SK-N-SH treated with all-trans-retinoic acid at 6 μM for 48 hours (cell line): ENCODE measurements at regions not wholly inside any gene's neighbourhood (a gene's known extent, or its start where the extent isn't known, plus 50 kb on each side); places are given as distances from the start of the nearest gene placed in this dataset.
"Not testable (repeated sequence)": the region's sequence is repeated elsewhere in the genome, so short reads cannot be mapped to it uniquely, and the experiment has no call there.

Source experiments
- ATAC-seq: fragments of 200-7000 bp; cut with Tn5 transposase; 3 replicates; pipeline ENCODE4 v1.9.1; 2020; ENCODE audit warnings: mild to moderate bottlenecking, moderate library complexity
- ARNTL ChIP-seq: fragments of 450-650 bp; formaldehyde crosslinking; IDR thresholded peaks from 2 replicates; pipeline ENCODE4 v1.5.0; 2020; ENCODE audit warnings: low read depth, mild to moderate bottlenecking, moderate library complexity, borderline replicate concordance
- BACH2 ChIP-seq: fragments of 250-450 bp; sonication (Bioruptor Pico); IDR thresholded peaks from 2 replicates; pipeline ENCODE4 v1.9.0; 2021; ENCODE audit warnings: mild to moderate bottlenecking, borderline replicate concordance
- CSRNP3 ChIP-seq: fragments of 250-450 bp; sonication (Bioruptor Pico); IDR thresholded peaks from 2 replicates; pipeline ENCODE4 v1.5.1; 2021; ENCODE audit warnings: mild to moderate bottlenecking, moderate library complexity
- ESRRG ChIP-seq: fragments of 250-450 bp; sonication (Bioruptor Pico); IDR thresholded peaks from 2 replicates; pipeline ENCODE4 v1.6.1; 2021; ENCODE audit warnings: mild to moderate bottlenecking
- GLIS3 ChIP-seq: fragments of 250-450 bp; sonication (Bioruptor Pico); IDR thresholded peaks from 2 replicates; pipeline ENCODE4 v1.5.0; 2020; ENCODE audit warnings: mild to moderate bottlenecking, moderate library complexity
- OSR1 ChIP-seq: fragments of 250-450 bp; sonication (Bioruptor Pico); IDR thresholded peaks from 2 replicates; pipeline ENCODE4 v1.8.0; 2022; ENCODE audit warnings: moderate library complexity, mild to moderate bottlenecking, inconsistent platforms
- PATZ1 ChIP-seq: fragments of 250-450 bp; sonication (Bioruptor Pico); IDR thresholded peaks from 2 replicates; pipeline ENCODE4 v1.8.0; 2020; ENCODE audit warnings: mild to moderate bottlenecking, moderate library complexity, borderline replicate concordance
- RARB ChIP-seq: fragments of 250-450 bp; sonication (Bioruptor Pico); IDR thresholded peaks from 2 replicates; pipeline ENCODE4 v1.8.0; 2021; ENCODE audit warnings: mild to moderate bottlenecking, moderate library complexity
- SNAI2 ChIP-seq: fragments of 250-450 bp; sonication (Bioruptor Pico); IDR thresholded peaks from 2 replicates; pipeline ENCODE4 v1.5.0; 2020; ENCODE audit warnings: mild to moderate bottlenecking, moderate library complexity
- TCF4 ChIP-seq: fragments of 250-450 bp; sonication (Bioruptor Pico); IDR thresholded peaks from 2 replicates; pipeline ENCODE4 v1.8.0; 2021; ENCODE audit warnings: mild to moderate bottlenecking, moderate library complexity, borderline replicate concordance
- TOX ChIP-seq: fragments of 250-450 bp; sonication (Bioruptor Pico); IDR thresholded peaks from 2 replicates; pipeline ENCODE4 v1.8.0; 2021; ENCODE audit warnings: mild to moderate bottlenecking, moderate library complexity, borderline replicate concordance
- TSHZ2 ChIP-seq: fragments of 250-450 bp; sonication (Bioruptor Pico); IDR thresholded peaks from 2 replicates; pipeline ENCODE4 v1.5.0; 2020; ENCODE audit warnings: mild to moderate bottlenecking, moderate library complexity
- ZC3H10 ChIP-seq: fragments of 250-450 bp; sonication (Bioruptor Pico); IDR thresholded peaks from 2 replicates; pipeline ENCODE4 v1.5.1; 2021; ENCODE audit warnings: mild to moderate bottlenecking, moderate library complexity
- ZFP30 ChIP-seq: fragments of 450-650 bp; formaldehyde crosslinking; IDR thresholded peaks from 2 replicates; pipeline ENCODE4 v1.5.0; 2022; ENCODE audit warnings: mild to moderate bottlenecking, moderate library complexity
- ZNF565 ChIP-seq: fragments of 450-650 bp; formaldehyde crosslinking; conservative IDR thresholded peaks from 2 replicates; pipeline ENCODE4 v1.5.0; 2020; ENCODE audit warnings: low read depth, mild to moderate bottlenecking, moderate library complexity
- ZNF8 ChIP-seq: fragments of 450-650 bp; formaldehyde crosslinking; IDR thresholded peaks from 2 replicates; pipeline ENCODE4 v1.5.0; 2020; ENCODE audit warnings: mild to moderate bottlenecking, moderate library complexity
- TF ChIP-seq, protein P1 (sequence below): fragments of 250-450 bp; sonication (Bioruptor Pico); IDR thresholded peaks from 2 replicates; pipeline ENCODE4 v1.8.0; 2021; ENCODE audit warnings: low read depth, mild to moderate bottlenecking, moderate library complexity, borderline replicate concordance

GRCh38 chr7:66524738-66525137 lies 103.9 kb upstream of the KCTD7 start:
- TF ChIP-seq TCF4 (CRISPR knock-in tag): no peak
- no peak for TF ChIP-seq ZNF565 (CRISPR knock-in tag)
- no peak for TF ChIP-seq ESRRG
- no peak for TF ChIP-seq ZFP30 (CRISPR knock-in tag)
- TF ChIP-seq, protein P1, sequence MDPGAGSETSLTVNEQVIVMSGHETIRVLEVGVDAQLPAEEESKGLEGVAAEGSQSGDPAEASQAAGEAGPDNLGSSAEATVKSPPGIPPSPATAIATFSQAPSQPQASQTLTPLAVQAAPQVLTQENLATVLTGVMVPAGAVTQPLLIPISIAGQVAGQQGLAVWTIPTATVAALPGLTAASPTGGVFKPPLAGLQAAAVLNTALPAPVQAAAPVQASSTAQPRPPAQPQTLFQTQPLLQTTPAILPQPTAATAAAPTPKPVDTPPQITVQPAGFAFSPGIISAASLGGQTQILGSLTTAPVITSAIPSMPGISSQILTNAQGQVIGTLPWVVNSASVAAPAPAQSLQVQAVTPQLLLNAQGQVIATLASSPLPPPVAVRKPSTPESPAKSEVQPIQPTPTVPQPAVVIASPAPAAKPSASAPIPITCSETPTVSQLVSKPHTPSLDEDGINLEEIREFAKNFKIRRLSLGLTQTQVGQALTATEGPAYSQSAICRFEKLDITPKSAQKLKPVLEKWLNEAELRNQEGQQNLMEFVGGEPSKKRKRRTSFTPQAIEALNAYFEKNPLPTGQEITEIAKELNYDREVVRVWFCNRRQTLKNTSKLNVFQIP: no peak
- no peak for TF ChIP-seq CSRNP3 (CRISPR knock-in tag)
- TF ChIP-seq TSHZ2 (CRISPR knock-in tag): no peak
- TF ChIP-seq RARB: no peak
- no peak for ATAC-seq

DNA sequence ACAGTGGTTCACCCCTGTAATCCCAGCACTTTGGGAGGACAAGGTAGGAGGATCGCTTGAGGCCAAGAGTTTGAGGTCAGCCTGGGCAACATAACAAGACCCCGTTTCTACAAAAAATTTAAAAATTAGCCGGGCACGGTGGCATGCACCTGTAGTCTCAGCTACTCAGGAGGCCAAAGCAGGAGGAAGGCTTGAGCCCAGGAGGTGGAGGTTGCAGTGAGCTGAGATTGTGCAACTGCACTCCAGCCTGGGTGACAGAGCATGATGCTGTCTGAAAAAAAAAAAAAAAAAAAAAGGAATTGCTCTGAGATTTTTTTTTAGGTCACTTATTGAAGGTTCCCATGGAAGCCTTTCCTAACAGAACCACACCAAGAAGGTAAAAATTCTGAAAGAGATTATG lies 101.9 kb upstream of the KCTD7 start:
- not testable (repeated sequence) for ATAC-seq

DNA sequence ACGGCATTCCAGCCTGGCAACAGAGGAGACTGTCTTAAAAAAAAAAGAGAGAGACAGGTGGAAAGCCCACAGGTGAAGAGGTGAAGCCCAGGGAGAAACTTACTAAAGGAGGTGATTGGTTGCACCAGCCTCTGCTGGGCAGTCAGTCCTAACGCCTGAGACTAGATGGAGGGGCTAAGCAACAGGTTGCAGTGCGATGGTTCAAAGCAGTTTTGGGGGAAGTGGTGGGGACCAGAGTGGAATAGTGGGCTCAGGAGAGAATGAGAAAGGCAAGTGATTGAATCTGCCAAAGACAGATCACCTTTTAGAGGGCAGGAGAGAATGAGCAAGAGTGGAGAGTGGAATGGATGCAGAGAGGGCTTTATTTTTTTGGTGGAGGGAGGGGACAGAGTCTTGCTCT lies 100.0 kb upstream of the KCTD7 start:
- no peak for ATAC-seq
- TF ChIP-seq ZNF565 (CRISPR knock-in tag) (no peak), CSRNP3 (CRISPR knock-in tag) (no peak), SNAI2 (CRISPR knock-in tag) (no peak), PATZ1 (CRISPR knock-in tag) (no peak), ESRRG (no peak), ARNTL (CRISPR knock-in tag) (no peak), ZNF8 (CRISPR knock-in tag) (no peak), ZFP30 (CRISPR knock-in tag) (no peak)

DNA sequence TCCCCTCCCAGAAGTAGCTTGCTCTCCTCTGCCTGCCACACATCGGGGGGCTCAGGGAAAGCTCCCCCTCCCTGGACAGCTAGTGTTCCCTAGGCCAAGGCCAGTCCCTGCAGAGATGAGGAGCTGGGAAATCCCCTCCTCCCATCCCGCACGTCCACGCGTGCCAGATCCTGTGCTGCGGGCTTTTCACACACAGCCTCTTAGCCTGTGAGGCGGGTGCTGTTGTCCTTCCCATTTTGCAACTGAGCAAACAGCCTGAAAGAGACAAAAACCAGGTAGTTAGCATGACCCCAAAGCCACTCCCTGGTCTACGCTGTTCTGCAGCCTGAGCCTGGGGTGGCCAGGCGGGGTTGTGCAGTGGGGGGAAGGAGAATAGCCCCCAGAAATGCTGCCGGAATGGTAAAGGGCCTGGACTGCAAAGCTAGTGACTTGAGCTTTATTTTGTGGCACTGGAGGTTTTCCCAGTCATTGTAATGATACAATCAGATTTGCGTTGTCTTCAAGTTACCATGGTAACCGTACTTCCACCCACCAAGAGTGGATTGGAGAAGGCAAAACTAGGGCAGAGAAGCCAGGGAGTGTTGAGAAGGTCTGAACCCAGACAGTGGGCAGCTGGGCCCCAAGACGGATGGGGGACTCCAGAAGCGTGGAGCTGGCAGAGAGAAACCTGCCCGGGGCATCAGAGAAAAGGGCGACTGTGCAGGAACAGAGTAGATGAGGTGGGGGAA lies 98.6 kb upstream of the KCTD7 start:
- ATAC-seq: peak; percentile 8
- no peak for TF ChIP-seq RARB
- no peak for TF ChIP-seq OSR1 (CRISPR knock-in tag)
- TF ChIP-seq BACH2: no peak
- TF ChIP-seq GLIS3: no peak
- TF ChIP-seq SNAI2 (CRISPR knock-in tag): no peak
- TF ChIP-seq, protein P1: no peak
- TF ChIP-seq ZFP30 (CRISPR knock-in tag): no peak
- no peak for TF ChIP-seq PATZ1 (CRISPR knock-in tag)
- TF ChIP-seq ZNF565 (CRISPR knock-in tag): no peak
- TF ChIP-seq ZC3H10 (CRISPR knock-in tag): no peak
- TF ChIP-seq CSRNP3 (CRISPR knock-in tag): no peak
- no peak for TF ChIP-seq TOX
- no peak for TF ChIP-seq ESRRG
